A673 (cell line): ENCODE measurements at regions not wholly inside any gene's neighbourhood (a gene's known extent, or its start where the extent isn't known, plus 50 kb on each side); places are given as distances from the start of the nearest gene placed in this dataset.

ENCODE experiments used
- BruUV-seq: library from RNA; stranded (reverse); fragments of 400-500 nt; replicated peaks from 2 replicates; lab custom pipeline; 2021; lab: Mats Ljungman, UMichigan
- CTCF ChIA-PET: fragments of 300-600 bp; sonication (Branson Sonifier 250); formaldehyde crosslinking; loops from one replicate; lab custom pipeline; 2022; ENCODE audit warnings: antibody characterized with exemption; lab: Charles Lee
- POLR2A ChIA-PET: fragments of 300-600 bp; sonication (Branson Sonifier 250); formaldehyde crosslinking; loops from one replicate; lab custom pipeline; 2022; ENCODE audit warnings: antibody characterized with exemption; ENCODE audit not compliant: low non-redundant PET; lab: Charles Lee
- DNase-seq: peaks from one replicate; pipeline ENCODE4 v3.0.0-alpha.2; 2015; ENCODE audit warnings: low spot score
- H3K27ac ChIP-seq: fragments of 200-600 bp; sonication (generic); 2 replicates; pipeline ENCODE4 v1.5.1; 2016; ENCODE audit warnings: mixed run types, low read depth, mild to moderate bottlenecking, mixed read lengths, antibody characterized with exemption, low read length; ENCODE audit not compliant: poor library complexity, severe bottlenecking
- H3K27me3 ChIP-seq: fragments of 200-600 bp; sonication (generic); replicated peaks from 2 replicates; pipeline ENCODE4 v1.6.1; 2017; ENCODE audit warnings: mixed run types, low read depth, mild to moderate bottlenecking, mixed read lengths, antibody characterized with exemption, low read length; ENCODE audit not compliant: insufficient read depth, poor library complexity
- H3K36me3 ChIP-seq: fragments of 200-600 bp; sonication (generic); 2 replicates; pipeline ENCODE4 v1.6.1; 2016; ENCODE audit warnings: mixed run types, mild to moderate bottlenecking, mixed read lengths, antibody characterized with exemption, low read length; ENCODE audit not compliant: insufficient read depth, poor library complexity, severe bottlenecking
- H3K4me1 ChIP-seq: fragments of 200-600 bp; sonication (generic); 2 replicates; pipeline ENCODE4 v1.6.1; 2017; ENCODE audit warnings: mixed run types, mild to moderate bottlenecking, mixed read lengths, antibody characterized with exemption, low read length; ENCODE audit not compliant: insufficient read depth, poor library complexity, severe bottlenecking
- H3K4me3 ChIP-seq: fragments of 200-600 bp; sonication (generic); 2 replicates; pipeline ENCODE4 v1.5.1; 2016; ENCODE audit warnings: low read depth, mixed run types, mild to moderate bottlenecking, mixed read lengths, low read length; ENCODE audit not compliant: poor library complexity, severe bottlenecking
- H3K9me3 ChIP-seq: fragments of 200-600 bp; sonication (generic); 2 replicates; pipeline ENCODE4 v1.6.1; 2016; ENCODE audit warnings: mixed run types, low read depth, mild to moderate bottlenecking, mixed read lengths, antibody characterized with exemption, low read length; ENCODE audit not compliant: poor library complexity, severe bottlenecking
- EZH2 ChIP-seq: fragments of 200-600 bp; sonication (generic); IDR thresholded peaks from 2 replicates; pipeline ENCODE4 v1.6.1; 2017; ENCODE audit warnings: borderline replicate concordance, low read depth, mild to moderate bottlenecking, mixed read lengths, antibody characterized with exemption, low read length; ENCODE audit not compliant: poor library complexity, severe bottlenecking
- intact Hi-C: fragments of 100-400 bp; cut with micrococcal nuclease; formaldehyde crosslinking; loops from one replicate; pipeline ENCODE4 v1.10.0; 2022; ENCODE audit not compliant: unreplicated experiment
- TF ChIP-seq, protein P1 (sequence below): fragments of 300-800, 200-600 bp; sonication (generic); conservative IDR thresholded peaks from 2 replicates; pipeline ENCODE4 v1.5.1; 2017; ENCODE audit warnings: low read depth, mild to moderate bottlenecking, antibody characterized with exemption, low read length, moderate library complexity, mixed read lengths

DNA sequence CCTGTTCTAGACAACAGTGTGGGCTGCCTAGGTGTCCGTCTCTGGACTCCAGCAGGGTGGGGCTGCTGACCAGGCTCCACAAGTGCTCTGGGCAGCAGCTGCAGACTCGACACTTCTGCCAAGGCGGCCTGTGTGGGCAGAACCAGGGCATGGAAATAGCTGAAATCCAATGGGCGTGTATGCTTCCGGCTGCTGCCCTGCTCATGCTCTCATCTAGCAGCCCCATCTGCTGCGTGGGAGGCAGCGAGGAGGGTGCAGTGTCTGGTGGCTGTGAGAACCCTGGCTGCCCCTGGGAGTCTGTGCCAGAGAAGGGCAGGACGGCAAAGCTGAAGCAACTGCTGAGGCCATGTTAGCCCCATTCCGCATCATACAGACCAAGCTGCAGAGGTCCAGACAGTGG lies 174.9 kb downstream of the SOX11 start:
- Histone ChIP-seq H3K27me3 (no peaks in the 10 kb centered on the region), H3K4me3 (no peak overlapping the region), H3K9me3 (no peaks in the 10 kb centered on the region), H3K36me3 (no peaks in the 10 kb centered on the region), H3K27ac (no peak overlapping the region), H3K4me1 (no peaks in the 10 kb centered on the region)
- no peak for DNase-seq
- POLR2A ChIA-PET, result no interaction called here
- intact Hi-C loops, result no loop called here
- BruUV-seq, result no TSS peak
- CTCF ChIA-PET, result no interaction called here
- no peak for TF ChIP-seq EZH2
- TF ChIP-seq, protein P1, sequence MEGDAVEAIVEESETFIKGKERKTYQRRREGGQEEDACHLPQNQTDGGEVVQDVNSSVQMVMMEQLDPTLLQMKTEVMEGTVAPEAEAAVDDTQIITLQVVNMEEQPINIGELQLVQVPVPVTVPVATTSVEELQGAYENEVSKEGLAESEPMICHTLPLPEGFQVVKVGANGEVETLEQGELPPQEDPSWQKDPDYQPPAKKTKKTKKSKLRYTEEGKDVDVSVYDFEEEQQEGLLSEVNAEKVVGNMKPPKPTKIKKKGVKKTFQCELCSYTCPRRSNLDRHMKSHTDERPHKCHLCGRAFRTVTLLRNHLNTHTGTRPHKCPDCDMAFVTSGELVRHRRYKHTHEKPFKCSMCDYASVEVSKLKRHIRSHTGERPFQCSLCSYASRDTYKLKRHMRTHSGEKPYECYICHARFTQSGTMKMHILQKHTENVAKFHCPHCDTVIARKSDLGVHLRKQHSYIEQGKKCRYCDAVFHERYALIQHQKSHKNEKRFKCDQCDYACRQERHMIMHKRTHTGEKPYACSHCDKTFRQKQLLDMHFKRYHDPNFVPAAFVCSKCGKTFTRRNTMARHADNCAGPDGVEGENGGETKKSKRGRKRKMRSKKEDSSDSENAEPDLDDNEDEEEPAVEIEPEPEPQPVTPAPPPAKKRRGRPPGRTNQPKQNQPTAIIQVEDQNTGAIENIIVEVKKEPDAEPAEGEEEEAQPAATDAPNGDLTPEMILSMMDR, result no peak

DNA sequence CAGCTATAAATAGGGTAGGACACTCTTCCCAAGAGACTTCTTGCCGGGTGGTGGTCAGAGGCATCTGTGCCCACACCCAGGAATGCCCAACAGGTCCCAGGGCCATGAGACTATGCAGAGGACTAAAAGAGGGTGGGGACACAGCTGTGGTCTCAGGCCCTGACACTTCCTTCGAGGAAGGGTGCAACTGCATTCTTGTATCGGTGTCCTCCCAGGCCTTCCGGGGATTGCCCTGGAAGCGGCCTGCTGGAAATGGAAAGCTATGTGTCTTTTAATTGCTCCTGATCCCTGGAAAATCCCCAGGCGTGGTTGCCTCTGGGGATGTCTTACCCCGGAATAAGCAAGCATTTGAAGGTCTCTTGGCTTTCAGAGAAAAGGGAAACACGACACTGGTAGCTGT lies 176.7 kb downstream of the SOX11 start:
- H3K9me3 ChIP-seq, result no peaks in the 10 kb centered on the region
- no peak for TF ChIP-seq EZH2
- TF ChIP-seq, protein P1, result no peak
- no peaks in the 10 kb centered on the region for H3K36me3 ChIP-seq
- no peak for DNase-seq
- intact Hi-C loops, result no loop called here
- H3K4me3 ChIP-seq, result no peak overlapping the region
- no peaks in the 10 kb centered on the region for H3K27me3 ChIP-seq
- no TSS peak for BruUV-seq
- H3K4me1 ChIP-seq, result no peaks in the 10 kb centered on the region
- POLR2A ChIA-PET, result no interaction called here
- CTCF ChIA-PET, result no interaction called here
- no peak overlapping the region for H3K27ac ChIP-seq

DNA sequence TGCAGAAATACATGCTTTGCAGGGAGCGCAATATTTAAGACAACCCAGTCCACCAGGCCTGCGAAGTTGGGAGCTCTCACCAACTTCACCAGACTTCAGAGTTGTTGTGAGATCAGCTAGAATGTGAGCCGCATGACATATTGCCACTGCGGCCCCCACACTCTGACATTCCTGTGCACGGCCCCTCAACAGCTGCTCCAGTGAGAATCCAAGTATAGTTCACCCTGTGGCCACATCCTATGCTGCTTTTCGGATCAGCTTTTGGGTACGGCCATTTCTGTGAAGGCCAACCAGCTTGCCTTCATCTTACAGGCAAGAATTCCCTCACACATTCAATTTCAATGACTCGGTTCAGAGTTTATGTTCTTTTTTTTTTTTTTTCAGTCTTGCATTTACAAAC lies 177.8 kb downstream of the SOX11 start:
- ChIA-PET CTCF (no interaction called here), POLR2A (no interaction called here)
- Histone ChIP-seq H3K27me3 (no peaks in the 10 kb centered on the region), H3K4me1 (no peaks in the 10 kb centered on the region), H3K9me3 (no peaks in the 10 kb centered on the region), H3K4me3 (no peak overlapping the region), H3K27ac (no peak overlapping the region), H3K36me3 (no peaks in the 10 kb centered on the region)
- no TSS peak for BruUV-seq
- no peak for TF ChIP-seq EZH2
- TF ChIP-seq, protein P1, result no peak
- intact Hi-C loops, result no loop called here
- DNase-seq, result no peak
